ENCODE measurements at regions not wholly inside any gene's neighbourhood (a gene's known extent, or its start where the extent isn't known, plus 50 kb on each side); places are given as distances from the start of the nearest gene placed in this dataset.
"Not testable (repeated sequence)": the region's sequence is repeated elsewhere in the genome, so short reads cannot be mapped to it uniquely, and the experiment has no call there.

DNA sequence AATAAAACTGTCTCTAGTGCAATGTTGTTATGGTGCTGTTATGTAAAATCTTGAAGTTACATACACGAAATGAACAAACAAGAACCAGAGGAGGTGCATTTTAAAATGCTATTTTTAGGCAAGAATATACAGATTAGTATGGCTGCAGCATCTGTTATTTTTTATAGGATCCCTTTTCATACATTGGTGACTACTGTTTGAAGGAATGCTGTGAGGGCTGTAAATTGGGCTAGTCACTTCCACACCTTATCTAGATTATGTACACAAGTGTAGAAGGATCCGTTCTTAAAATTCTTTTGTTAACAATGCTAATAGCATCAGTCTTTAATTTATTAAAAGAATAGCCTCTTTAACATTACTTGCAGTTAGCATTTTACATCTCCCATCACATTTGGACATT is 284.3 kb upstream of the MDGA2 start:
- H3K36me3 ChIP-seq (ENCODE audit: insufficient read depth, low read depth, low read length): no peaks in the 10 kb centered on the region
- peaks cover 14% of the 10 kb centered on the region for H3K4me1 ChIP-seq (ENCODE audit: insufficient read depth, low read length)
- H3K9ac ChIP-seq (ENCODE audit: low read depth, low read length): no peak overlapping the region
- H3K4me3 ChIP-seq (ENCODE audit: low read length): no peak overlapping the region
- H3K27me3 ChIP-seq (ENCODE audit: insufficient read depth, low read length): no peaks in the 10 kb centered on the region
- no peaks in the 10 kb centered on the region for H3K9me3 ChIP-seq (ENCODE audit: insufficient read depth, low read depth, low read length)
- H3K27ac ChIP-seq (ENCODE audit: low read length): no peak overlapping the region

DNA sequence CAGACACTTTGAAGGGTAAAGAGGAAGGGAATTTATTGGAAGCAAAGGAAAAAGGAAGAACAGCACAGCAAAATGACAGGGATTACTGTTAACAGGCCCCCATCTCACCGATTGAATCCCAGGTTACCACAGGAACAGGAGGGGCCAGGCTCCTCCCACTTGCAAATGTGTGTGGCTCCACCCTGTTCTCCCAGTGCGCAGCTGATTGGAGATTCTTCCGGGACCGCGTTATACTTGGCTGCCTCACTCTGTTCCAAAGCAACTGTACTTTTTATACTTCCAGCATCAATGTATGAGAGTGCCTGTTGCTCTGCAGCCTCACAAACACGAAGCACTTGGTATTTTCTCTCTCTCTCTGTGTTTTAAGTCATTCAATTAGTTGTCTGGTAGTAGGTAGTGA is 273.6 kb upstream of the MDGA2 start:
- no peak overlapping the region for H3K4me3 ChIP-seq (ENCODE audit: low read length)
- no peak overlapping the region for H3K9ac ChIP-seq (ENCODE audit: low read depth, low read length)
- H3K36me3 ChIP-seq (ENCODE audit: insufficient read depth, low read depth, low read length): no peaks in the 10 kb centered on the region
- H3K9me3 ChIP-seq (ENCODE audit: insufficient read depth, low read depth, low read length): no peaks in the 10 kb centered on the region
- H3K27ac ChIP-seq (ENCODE audit: low read length): no peak overlapping the region
- no peaks in the 10 kb centered on the region for H3K27me3 ChIP-seq (ENCODE audit: insufficient read depth, low read length)
- no peaks in the 10 kb centered on the region for H3K4me1 ChIP-seq (ENCODE audit: insufficient read depth, low read length)

DNA sequence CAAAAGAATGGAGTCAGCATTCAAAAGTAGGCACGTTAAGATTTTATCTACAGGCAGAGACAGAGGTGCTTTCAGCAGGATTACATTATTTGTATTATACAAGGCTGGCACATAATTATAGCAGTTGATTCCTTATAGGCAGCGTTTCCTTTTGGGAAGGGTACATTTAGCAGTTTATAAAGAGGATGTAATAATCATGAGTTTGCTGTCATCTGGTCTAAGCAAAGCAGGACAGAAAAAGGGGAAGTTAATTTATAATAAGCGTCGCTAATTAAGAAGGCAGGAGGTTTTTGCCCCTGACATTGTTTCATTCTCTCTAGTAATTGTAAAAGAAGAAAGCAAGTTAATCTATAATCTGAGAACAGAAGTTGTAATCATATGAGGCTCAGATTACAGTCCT is 259.9 kb upstream of the MDGA2 start:
- Histone ChIP-seq H3K36me3 (ENCODE audit: insufficient read depth, low read depth, low read length) (no peaks in the 10 kb centered on the region), H3K27ac (ENCODE audit: low read length) (no peak overlapping the region), H3K9ac (ENCODE audit: low read depth, low read length) (no peak overlapping the region), H3K9me3 (ENCODE audit: insufficient read depth, low read depth, low read length) (no peaks in the 10 kb centered on the region), H3K4me1 (ENCODE audit: insufficient read depth, low read length) (no peaks in the 10 kb centered on the region), H3K27me3 (ENCODE audit: insufficient read depth, low read length) (no peaks in the 10 kb centered on the region), H3K4me3 (ENCODE audit: low read length) (no peak overlapping the region)

DNA sequence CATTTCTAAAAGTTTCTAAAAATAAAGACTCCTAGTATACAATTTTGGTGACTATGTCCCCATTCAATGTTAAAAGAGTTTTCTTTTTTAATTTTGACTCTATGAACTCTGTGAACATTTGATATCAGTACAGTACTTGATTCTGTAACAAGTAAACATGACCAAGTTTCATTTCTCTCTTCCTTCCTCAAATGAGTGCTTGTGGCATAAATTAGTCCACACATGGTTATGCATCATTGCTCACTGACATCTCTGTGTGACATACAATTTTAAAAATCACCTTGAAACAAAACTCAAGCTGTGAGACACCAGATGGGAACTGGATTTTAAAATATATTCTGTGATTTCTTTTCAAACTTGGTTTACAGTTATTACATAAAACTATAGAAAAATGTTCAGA is 253.9 kb upstream of the MDGA2 start:
- Histone ChIP-seq H3K36me3 (ENCODE audit: insufficient read depth, low read depth, low read length) (no peaks in the 10 kb centered on the region), H3K27me3 (ENCODE audit: insufficient read depth, low read length) (no peaks in the 10 kb centered on the region), H3K4me3 (ENCODE audit: low read length) (no peak overlapping the region), H3K4me1 (ENCODE audit: insufficient read depth, low read length) (no peaks in the 10 kb centered on the region), H3K9ac (ENCODE audit: low read depth, low read length) (no peak overlapping the region), H3K9me3 (ENCODE audit: insufficient read depth, low read depth, low read length) (no peaks in the 10 kb centered on the region), H3K27ac (ENCODE audit: low read length) (no peak overlapping the region)

DNA sequence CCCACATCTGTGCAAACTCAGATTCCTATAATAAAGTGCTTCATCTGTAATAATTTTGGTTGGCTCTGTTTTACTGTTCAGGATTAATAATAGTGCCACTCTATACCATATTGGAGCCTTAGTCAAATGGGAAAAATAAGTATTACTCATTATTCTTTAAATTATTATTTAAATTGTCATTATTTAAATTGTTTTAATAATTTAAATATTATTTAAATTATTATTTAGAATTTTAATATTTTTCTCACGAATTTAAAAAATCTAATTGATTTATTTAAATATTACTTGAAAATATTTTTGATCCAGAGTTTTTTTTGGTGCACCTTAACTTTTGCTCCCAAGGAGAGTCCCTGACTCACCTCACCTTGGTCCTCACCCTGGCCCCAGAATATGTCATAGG is 245.7 kb upstream of the MDGA2 start:
- Histone ChIP-seq H3K27ac (ENCODE audit: low read length) (no peak overlapping the region), H3K9ac (ENCODE audit: low read depth, low read length) (no peak overlapping the region), H3K36me3 (ENCODE audit: insufficient read depth, low read depth, low read length) (no peaks in the 10 kb centered on the region)

DNA sequence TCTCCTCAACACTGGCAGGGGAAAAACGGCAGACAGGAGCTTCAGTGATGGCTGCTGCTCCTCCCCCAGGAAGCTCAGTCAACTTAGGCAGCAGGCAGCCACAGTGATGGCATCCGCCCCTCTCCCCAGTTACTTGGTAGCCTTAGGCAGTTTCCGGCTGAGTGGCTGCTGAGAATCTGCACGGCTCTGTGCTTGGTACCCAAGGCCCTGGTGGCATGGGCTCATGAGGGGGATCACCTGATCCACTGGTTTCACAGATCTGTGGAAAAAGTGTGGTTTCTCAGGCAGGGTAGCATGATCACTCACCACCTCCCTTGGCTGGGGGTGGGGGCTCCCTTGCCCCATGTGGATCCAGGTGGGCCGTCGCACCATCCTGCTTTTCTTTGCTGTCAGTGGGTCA is 244.6 kb upstream of the MDGA2 start:
- no peaks in the 10 kb centered on the region for H3K9me3 ChIP-seq (ENCODE audit: insufficient read depth, low read depth, low read length)
- H3K4me1 ChIP-seq (ENCODE audit: insufficient read depth, low read length): no peaks in the 10 kb centered on the region
- no peak overlapping the region for H3K4me3 ChIP-seq (ENCODE audit: low read length)
- H3K27me3 ChIP-seq (ENCODE audit: insufficient read depth, low read length): no peaks in the 10 kb centered on the region
- no peak overlapping the region for H3K9ac ChIP-seq (ENCODE audit: low read depth, low read length)
- H3K36me3 ChIP-seq (ENCODE audit: insufficient read depth, low read depth, low read length): no peaks in the 10 kb centered on the region
- H3K27ac ChIP-seq (ENCODE audit: low read length): no peak overlapping the region

More for the DNA sequence above, 245.7 kb upstream of the MDGA2 start:
- Histone ChIP-seq H3K4me1 (ENCODE audit: insufficient read depth, low read length) (no peaks in the 10 kb centered on the region), H3K4me3 (ENCODE audit: low read length) (no peak overlapping the region), H3K27me3 (ENCODE audit: insufficient read depth, low read length) (no peaks in the 10 kb centered on the region), H3K9me3 (ENCODE audit: insufficient read depth, low read depth, low read length) (no peaks in the 10 kb centered on the region)

DNA sequence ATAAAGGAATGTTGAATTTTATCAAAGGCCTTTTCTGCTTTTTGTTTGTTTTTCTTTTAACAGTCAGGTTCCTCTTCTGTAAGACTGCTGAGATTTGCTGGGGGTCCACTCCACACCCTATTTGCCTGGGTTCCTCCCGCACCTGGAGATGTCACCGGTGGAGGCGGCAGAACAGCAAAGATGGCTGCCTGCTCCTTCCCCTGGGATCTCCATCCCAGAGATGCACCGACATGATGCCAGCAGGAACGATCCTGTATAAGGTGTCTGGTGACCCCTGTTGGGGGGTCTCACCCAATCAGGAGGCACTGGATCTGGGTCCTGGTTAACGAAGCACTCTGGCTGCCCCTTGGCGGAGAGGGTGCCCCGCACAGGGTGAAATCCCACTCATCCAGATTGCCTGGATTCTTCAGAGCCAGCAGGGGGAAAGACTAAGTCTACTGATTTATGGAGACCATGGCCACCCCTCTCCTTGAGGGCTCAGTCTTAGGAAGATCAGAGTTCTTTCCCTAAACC is 244.0 kb upstream of the MDGA2 start:
- Histone ChIP-seq H3K4me1 (ENCODE audit: insufficient read depth, low read length) (no peaks in the 10 kb centered on the region), H3K27me3 (ENCODE audit: insufficient read depth, low read length) (no peaks in the 10 kb centered on the region), H3K27ac (ENCODE audit: low read length) (no peak overlapping the region), H3K9ac (ENCODE audit: low read depth, low read length) (no peak overlapping the region), H3K4me3 (ENCODE audit: low read length) (no peak overlapping the region), H3K9me3 (ENCODE audit: insufficient read depth, low read depth, low read length) (no peaks in the 10 kb centered on the region), H3K36me3 (ENCODE audit: insufficient read depth, low read depth, low read length) (no peaks in the 10 kb centered on the region)

DNA sequence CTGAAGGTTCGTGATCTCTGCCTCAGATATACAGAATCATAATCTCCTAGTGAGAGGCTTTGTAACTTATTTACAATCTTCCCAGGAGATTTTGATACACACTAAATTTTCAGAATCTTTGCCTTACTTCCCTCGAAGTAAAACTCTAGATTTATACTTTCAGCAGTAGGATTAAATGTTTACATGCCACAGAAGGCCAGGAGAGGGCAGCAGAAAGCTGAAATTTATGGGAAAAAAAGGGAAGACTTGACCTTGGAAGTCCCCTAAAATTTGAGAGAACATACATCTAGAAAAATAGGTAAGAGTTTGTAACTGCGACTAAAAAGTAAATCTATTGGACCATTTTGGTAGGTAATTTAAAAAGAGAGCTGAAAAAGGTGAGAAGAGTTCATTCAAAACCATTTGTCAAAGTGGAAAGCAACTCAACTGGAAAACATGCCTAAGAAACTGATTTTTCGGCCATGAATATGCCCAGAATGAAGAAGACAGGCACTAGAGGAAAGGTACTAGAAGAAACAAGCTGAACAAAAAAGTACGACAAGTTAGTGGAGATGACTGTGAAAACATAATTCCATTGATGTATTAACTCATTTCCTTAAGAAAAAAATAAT is 242.0 kb upstream of the MDGA2 start:
- Histone ChIP-seq H3K27ac (ENCODE audit: low read length) (no peak overlapping the region), H3K36me3 (ENCODE audit: insufficient read depth, low read depth, low read length) (no peaks in the 10 kb centered on the region), H3K27me3 (ENCODE audit: insufficient read depth, low read length) (no peaks in the 10 kb centered on the region), H3K9ac (ENCODE audit: low read depth, low read length) (no peak overlapping the region), H3K9me3 (ENCODE audit: insufficient read depth, low read depth, low read length) (no peaks in the 10 kb centered on the region), H3K4me1 (ENCODE audit: insufficient read depth, low read length) (no peaks in the 10 kb centered on the region), H3K4me3 (ENCODE audit: low read length) (no peak overlapping the region)

DNA sequence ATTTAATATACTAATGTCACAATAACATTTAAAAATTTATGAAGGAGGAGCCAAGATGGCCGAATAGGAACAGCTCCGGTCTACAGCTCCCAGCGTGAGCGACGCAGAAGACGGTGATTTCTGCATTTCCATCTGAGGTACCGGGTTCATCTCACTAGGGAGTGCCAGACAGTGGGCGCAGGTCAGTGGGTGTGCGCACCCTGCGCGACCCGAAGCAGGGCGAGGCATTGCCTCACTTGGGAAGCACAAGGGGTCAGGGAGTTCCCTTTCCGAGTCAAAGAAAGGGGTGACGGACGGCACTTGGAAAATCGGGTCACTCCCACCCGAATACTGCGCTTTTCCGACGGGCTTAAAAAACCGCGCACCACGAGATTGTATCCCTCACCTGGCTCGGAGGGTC is 225.7 kb upstream of the MDGA2 start:
- not testable (repeated sequence) for H3K9me3 ChIP-seq (ENCODE audit: insufficient read depth, low read depth, low read length); H3K36me3 ChIP-seq (ENCODE audit: insufficient read depth, low read depth, low read length); H3K4me3 ChIP-seq (ENCODE audit: low read length); H3K27me3 ChIP-seq (ENCODE audit: insufficient read depth, low read length); H3K4me1 ChIP-seq (ENCODE audit: insufficient read depth, low read length); H3K27ac ChIP-seq (ENCODE audit: low read length); H3K9ac ChIP-seq (ENCODE audit: low read depth, low read length)

DNA sequence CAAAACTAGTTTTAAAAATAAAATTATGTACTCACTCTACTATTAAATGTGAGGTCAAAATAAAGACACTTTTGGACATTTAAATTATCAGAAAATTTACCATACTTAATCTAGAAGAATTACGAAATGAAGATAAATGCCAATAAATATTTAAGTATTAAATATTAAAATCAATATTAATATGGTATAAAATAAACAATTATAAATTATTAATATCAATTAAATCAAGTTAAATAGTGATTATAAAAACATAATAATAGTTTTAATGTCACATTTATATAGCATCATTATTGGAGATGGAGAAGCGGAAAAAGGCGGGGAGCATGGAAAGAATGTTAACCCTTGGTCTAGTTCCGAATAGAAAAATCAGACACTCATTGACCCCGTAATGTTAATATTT is 224.3 kb upstream of the MDGA2 start:
- H3K27me3 ChIP-seq (ENCODE audit: insufficient read depth, low read length): no peaks in the 10 kb centered on the region
- no peaks in the 10 kb centered on the region for H3K9me3 ChIP-seq (ENCODE audit: insufficient read depth, low read depth, low read length)
- H3K36me3 ChIP-seq (ENCODE audit: insufficient read depth, low read depth, low read length): no peaks in the 10 kb centered on the region
- no peak overlapping the region for H3K27ac ChIP-seq (ENCODE audit: low read length)
- no peak overlapping the region for H3K4me3 ChIP-seq (ENCODE audit: low read length)
- no peak overlapping the region for H3K9ac ChIP-seq (ENCODE audit: low read depth, low read length)
- no peaks in the 10 kb centered on the region for H3K4me1 ChIP-seq (ENCODE audit: insufficient read depth, low read length)

DNA sequence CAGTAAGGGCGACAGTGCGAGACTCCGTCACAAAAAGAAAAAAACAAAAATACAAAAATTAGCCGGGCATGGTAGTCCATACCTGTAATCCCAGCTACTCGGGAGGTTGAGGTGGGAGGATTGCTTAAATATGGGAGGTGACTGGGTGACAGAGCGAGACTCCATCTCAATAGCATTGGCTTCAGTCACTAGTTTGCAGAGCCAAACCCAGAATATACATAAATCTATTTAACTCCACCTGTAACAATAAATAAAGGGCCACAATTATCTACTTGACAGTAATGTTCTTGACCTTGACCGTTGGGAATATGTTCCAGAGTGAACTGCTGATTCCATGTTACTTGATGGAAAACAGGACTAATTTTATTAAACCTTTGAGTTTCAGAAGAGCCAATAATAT is 198.9 kb upstream of the MDGA2 start:
- Histone ChIP-seq H3K4me3 (ENCODE audit: low read length) (no peak overlapping the region), H3K27me3 (ENCODE audit: insufficient read depth, low read length) (no peaks in the 10 kb centered on the region), H3K9ac (ENCODE audit: low read depth, low read length) (no peak overlapping the region), H3K36me3 (ENCODE audit: insufficient read depth, low read depth, low read length) (no peaks in the 10 kb centered on the region), H3K9me3 (ENCODE audit: insufficient read depth, low read depth, low read length) (no peaks in the 10 kb centered on the region), H3K27ac (ENCODE audit: low read length) (no peak overlapping the region), H3K4me1 (ENCODE audit: insufficient read depth, low read length) (no peaks in the 10 kb centered on the region)

DNA sequence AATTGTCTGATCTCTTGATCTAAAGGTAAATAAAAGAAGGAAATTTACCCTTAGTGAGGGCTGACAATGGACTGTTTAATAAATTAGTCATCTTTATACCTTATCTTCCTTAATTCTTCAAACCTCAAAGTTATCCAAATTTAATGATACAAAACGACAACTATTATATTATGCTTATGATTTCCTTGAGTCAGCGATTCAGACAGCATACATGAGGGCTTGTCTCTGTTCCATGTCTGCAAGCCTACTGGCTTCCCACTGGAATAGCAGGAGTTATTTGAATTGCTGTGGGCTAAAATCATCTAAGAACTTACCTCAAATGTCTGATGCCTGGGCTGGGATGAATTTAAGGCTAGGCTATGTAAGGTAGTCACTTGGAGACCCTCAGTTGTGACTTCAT is 197.2 kb upstream of the MDGA2 start:
- Histone ChIP-seq H3K9ac (ENCODE audit: low read depth, low read length) (no peak overlapping the region), H3K4me3 (ENCODE audit: low read length) (no peak overlapping the region), H3K4me1 (ENCODE audit: insufficient read depth, low read length) (no peaks in the 10 kb centered on the region), H3K9me3 (ENCODE audit: insufficient read depth, low read depth, low read length) (no peaks in the 10 kb centered on the region), H3K27me3 (ENCODE audit: insufficient read depth, low read length) (no peaks in the 10 kb centered on the region), H3K36me3 (ENCODE audit: insufficient read depth, low read depth, low read length) (no peaks in the 10 kb centered on the region), H3K27ac (ENCODE audit: low read length) (no peak overlapping the region)
